HG03520 (cell line): ENCODE measurements at regions not wholly inside any gene's neighbourhood (a gene's known extent, or its start where the extent isn't known, plus 50 kb on each side); places are given as distances from the start of the nearest gene placed in this dataset.
"Not testable (repeated sequence)": the region's sequence is repeated elsewhere in the genome, so short reads cannot be mapped to it uniquely, and the experiment has no call there.

Experiments used
- ATAC-seq: cut with Tn5 transposase; IDR thresholded peaks from one replicate; pipeline ENCODE4 v1.9.1; 2021; ENCODE audit warnings: mild to moderate bottlenecking, moderate library complexity; ENCODE audit not compliant: unreplicated experiment

- no peak for ATAC-seq
Measured at GRCh38 chr3:16707260-16707659, 102.0 kb upstream of the DAZL start.

DNA sequence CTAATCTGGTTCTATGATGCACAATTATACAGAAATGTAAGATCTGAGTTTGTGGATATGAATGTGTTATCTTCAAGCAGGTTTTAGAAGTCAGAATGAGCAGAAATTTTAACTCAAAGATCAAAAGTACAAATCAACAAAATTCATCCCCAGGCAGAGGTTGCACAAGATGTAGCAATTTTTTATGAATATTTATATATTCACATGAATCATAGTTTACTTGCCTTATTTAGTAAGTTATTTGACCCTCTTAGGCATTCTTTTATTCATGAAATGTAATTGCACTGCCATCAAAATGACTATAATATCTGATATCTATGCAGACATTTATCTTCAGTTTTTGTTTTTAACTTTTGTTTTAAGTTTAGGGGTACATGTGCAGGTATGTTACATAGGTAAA, 103.1 kb upstream of the DAZL start:
- no peak for ATAC-seq

DNA sequence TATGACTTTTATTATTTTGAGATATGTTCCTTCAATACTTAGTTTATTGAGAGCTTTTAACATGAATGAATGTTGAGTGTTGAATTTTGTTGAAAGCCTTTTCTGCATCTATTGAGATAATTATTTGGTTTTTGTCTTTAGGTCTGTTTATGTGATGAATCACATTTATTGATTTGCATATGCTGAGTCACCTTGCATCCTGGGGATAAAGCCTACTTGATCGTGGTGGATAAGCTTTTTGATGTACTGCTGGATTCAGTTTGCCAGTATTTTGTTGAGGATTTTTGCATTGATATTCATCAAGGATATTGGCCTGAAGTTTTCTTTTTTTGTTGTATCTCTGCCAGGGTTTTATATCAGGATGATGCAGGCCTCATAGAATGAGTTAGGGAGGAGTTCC, 106.5 kb upstream of the DAZL start:
- not testable (repeated sequence) for ATAC-seq

GRCh38 chr3:16715281-16715680, 110.1 kb upstream of the DAZL start:
- no peak for ATAC-seq

- ATAC-seq = no peak
Measured at GRCh38 chr3:16719426-16719825, 114.2 kb upstream of the DAZL start.

DNA sequence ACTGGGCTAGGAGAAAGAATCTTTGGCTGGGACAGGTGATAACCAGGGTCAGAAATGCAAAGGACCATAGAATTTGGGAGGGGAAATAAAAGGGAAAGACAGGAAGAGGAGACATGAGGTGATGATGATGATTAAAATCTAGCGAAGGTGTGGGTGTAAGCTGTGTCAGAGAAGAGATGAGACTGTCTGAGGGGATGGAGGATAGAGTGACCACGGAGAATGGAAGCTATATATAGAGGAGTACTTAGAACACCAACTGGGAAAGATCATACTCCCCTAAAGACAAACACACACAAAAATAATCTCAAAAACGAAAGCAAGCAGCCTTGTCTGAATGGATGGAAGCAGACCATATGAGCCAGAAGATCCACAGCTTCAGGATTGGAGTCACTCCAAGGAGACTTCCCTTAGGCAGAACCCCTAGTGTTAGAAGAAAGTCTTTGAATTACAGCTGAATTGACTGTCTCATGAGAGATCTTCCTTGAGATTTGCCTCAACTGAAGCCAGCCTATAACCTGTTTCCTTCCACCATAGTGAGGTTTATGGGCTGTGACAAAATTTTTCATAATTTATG, 115.2 kb upstream of the DAZL start:
- no peak for ATAC-seq

GRCh38 chr3:16721494-16721893, 116.3 kb upstream of the DAZL start:
- no peak for ATAC-seq

- no peak for ATAC-seq
Measured at GRCh38 chr3:16723978-16724377, 118.8 kb upstream of the DAZL start.

- no peak for ATAC-seq
Measured at GRCh38 chr3:16724487-16724886, 119.3 kb upstream of the DAZL start.

DNA sequence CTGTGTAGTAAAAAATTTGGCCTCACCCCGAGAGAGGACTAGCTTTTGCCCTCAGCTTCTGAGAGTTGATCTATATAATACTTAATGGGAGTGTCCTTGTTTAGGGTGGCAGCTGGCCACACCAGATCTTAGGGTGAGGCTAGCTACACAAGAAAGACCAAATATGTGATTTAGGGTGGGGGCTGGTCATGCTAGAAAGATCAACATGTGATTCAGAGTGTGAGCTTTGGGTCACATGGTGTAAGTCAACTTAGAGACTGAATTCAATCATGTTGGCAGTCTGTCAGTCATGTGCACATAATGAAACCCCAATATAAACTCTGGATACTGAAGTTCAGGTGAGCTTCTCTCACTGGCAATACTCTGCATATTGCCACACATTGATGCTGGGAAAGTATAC, 120.7 kb upstream of the DAZL start:
- no peak for ATAC-seq

DNA sequence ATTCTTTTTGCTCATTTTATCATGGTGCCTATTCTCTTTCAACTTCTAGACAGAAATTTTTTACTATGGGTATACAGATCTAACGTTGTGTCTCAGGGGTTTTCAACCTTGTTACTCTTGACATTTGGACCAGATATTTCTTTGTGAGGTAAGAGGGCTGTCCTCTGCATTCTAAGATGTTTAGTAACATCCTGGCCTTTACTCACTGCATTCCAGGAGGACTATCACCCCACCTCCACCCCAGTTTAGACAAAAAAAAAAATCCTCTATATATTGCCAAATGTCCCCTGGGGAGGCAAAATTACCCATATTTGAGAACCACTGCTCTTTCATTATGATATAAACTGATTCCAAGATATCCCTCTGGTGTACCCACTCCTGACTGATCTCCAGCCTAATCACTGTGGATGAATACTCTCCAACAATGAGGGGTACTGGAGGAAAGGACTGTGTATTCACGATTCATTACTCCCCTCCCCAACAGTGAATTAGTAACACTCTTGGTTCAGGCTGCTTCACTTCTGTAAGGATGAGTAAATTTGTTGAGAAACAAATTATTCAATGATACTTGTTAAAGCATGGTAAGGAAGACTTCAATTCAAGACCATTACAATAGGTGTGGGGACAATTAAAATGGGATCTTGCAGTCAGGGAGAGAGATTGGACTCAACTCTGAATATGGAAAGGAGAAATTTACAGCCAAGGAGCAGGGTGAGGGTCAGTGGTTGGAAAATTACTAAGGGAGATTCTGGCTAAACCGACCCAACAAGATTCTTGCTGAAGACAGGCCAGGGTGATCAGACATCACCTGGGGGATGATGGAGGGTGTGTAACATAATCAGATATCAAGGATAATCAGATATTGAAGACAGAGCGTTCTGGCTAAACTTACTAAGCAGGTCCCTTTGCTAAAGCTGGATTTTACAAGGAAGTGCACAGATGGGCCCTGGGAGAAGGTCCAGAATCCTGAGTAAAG, 123.8 kb upstream of the DAZL start:
- ATAC-seq = no peak

DNA sequence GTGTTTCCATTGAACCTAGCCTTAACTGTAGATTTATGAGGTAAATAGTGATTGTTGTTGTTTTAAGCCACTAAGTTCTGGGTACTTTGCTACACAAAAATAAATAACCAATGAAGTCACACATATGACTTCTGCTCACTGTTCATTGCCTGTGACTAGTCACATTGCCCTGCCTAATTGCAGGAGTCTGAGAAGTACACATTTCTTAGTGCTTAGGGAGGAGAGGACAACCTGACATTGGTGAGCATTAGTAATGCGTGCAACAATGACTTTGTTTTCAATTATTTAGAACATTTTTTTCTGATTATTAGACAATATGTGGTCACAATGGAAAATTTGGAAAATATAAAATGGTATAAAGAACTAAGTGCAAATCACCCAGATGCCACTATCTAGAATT, 133.2 kb upstream of the DAZL start:
- ATAC-seq = no peak

DNA sequence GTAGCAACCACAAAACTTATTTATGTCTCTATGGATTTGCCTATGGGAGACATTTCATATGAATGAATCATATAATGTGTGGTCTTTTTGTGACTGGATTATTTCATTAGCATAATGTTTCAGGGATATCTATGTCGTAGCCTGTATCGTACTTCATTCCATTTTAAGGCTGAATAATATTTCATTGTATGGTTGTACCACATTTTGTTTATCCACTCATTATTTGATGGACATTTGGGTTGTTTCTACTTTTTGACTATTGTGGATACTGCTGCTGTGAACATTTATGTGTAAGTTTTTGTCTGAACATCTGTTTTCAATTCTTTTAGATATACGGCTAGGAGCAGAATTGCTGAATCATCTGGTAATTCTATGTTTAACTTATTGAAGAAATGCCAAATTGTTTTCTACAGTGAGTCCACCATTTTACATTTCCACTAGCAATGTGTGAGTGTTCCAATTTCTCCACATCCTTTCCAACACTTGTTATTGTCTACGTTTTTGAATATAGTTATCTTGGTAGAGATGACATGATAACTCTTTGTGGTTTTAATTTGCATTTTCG, 134.4 kb upstream of the DAZL start:
- ATAC-seq = no peak

DNA sequence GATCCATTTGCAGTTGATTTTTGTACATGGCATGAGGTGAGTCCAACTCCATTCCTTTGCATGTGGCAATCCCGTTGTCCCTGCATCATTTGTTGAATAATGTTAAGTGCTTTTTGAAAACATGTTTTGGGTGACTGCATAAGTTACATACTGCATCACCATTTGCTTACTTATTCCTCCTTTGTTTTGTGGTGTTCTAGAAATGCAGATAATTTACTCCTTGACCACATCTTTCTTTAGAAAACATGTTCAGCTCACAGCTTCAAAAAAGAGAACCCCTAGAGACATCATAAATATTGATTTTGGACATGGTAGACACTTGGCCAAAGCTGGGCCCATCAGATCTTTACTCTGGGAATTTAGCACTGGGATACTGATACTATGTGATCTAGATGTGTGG, 135.3 kb upstream of the DAZL start:
- no peak for ATAC-seq

DNA sequence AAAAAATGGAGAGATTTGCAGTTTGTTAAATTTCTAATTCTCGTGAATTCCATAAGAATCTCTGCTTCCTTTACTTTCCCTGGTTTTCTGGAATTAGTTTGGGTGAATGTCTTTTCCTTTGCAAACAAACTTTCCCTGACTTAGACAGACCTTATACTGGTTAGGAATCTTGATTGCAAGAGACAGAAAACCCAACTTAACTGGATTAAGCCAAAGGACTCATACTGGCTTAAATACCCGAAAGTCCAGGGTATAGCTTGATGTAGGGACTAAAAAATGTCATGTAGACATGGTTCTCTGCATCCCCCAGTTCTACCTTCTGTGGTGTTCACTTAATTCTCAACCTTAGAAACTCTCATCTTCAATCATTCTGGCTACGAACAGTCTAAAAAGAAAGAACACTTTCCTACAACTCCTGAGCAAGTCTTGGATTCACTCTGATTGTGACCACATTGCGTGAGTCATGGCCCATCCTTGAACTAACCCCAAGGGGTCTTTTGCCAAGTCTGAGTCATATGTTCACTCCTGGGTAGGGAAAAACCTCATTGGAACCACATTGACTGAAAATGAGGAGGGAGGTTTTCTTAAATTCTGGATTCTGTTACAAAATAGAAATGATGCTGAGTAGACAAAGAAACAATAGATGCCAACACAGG, 136.0 kb upstream of the DAZL start:
- peak; percentile 32 for ATAC-seq

DNA sequence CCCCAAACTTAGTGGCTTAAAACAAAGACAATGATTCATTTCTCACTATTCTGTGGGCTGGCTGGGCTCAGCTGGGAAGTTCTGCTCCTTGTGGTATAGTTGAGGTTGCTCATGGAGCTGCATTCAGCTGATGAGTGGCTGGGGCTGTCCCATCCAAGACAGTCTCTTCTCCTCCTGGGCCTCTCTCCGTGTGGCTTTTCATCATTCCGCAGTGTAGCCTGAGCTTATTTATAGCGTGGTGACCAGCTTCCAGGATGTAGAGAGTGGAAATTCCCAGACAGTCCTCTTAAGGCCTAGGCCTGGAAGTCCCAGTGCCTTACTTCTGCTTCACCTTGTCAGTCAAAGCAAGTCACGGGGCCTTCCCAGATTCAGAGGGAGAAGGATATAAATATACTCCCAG, 136.7 kb upstream of the DAZL start:
- ATAC-seq = peak; percentile 44

GRCh38 chr3:16743276-16743675, 138.1 kb upstream of the DAZL start:
- no peak for ATAC-seq

GRCh38 chr3:16759227-16759903, 125.4 kb upstream of the PLCL2 start:
- ATAC-seq = no peak

- no peak for ATAC-seq
Measured at GRCh38 chr3:16761571-16761970, 123.2 kb upstream of the PLCL2 start.

GRCh38 chr3:16765661-16766060, 119.1 kb upstream of the PLCL2 start:
- ATAC-seq = no peak

GRCh38 chr3:16767006-16767405, 117.7 kb upstream of the PLCL2 start:
- no peak for ATAC-seq
